K562 (cell line): ENCODE measurements at regions not wholly inside any gene's neighbourhood (a gene's known extent, or its start where the extent isn't known, plus 50 kb on each side); places are given as distances from the start of the nearest gene placed in this dataset.

Source experiments
- CREB5 ChIP-seq: fragments of 250-450 bp; sonication (Bioruptor Pico); IDR thresholded peaks from 2 replicates; pipeline ENCODE4 v1.5.0; 2020; ENCODE audit warnings: mild to moderate bottlenecking
- HNRNPLL ChIP-seq: fragments of 200-400 bp; formaldehyde crosslinking; IDR thresholded peaks from 2 replicates; pipeline ENCODE4 v1.6.1; 2017; ENCODE audit warnings: low read length, low read depth, mild to moderate bottlenecking; ENCODE audit not compliant: poor library complexity, severe bottlenecking
- HOXB6 ChIP-seq: fragments of 250-450 bp; sonication (Bioruptor Pico); IDR thresholded peaks from 2 replicates; pipeline ENCODE4 v1.5.1; 2022; ENCODE audit warnings: mild to moderate bottlenecking, borderline replicate concordance
- RB1 ChIP-seq: fragments of 450-650 bp; IDR thresholded peaks from 2 replicates; pipeline ENCODE4 v1.6.1; 2017; ENCODE audit warnings: low read depth, mild to moderate bottlenecking
- TCF15 ChIP-seq: fragments of 250-450 bp; sonication (Bioruptor Pico); IDR thresholded peaks from 2 replicates; pipeline ENCODE4 v1.8.0; 2022; ENCODE audit warnings: moderate library complexity, mild to moderate bottlenecking, inconsistent platforms
- ZBTB40 ChIP-seq, 2 experiments: fragments of 450-650 bp in 1 of 2; sonication (generic) in 1 of 2; formaldehyde crosslinking in 1 of 2; IDR thresholded peaks; 2 replicates each; pipeline versions ENCODE4 v1.7.1 to v1.9.0; 2016 to 2022; ENCODE audit warnings: inconsistent platforms in 1 of 2, mild to moderate bottlenecking in 1 of 2, missing genetic modification reagents in 1 of 2
- ZNF174 ChIP-seq: fragments of 250-450 bp; sonication (Bioruptor Pico); IDR thresholded peaks from 2 replicates; pipeline ENCODE4 v1.4.0; 2020; ENCODE audit warnings: mild to moderate bottlenecking

- TF ChIP-seq ZBTB40 (IDR thresholded peaks at IDR 0.05) (no peak), ZBTB40 (CRISPR knock-in tag; IDR thresholded peaks at IDR 0.05) (no peak), RB1 (no peak), ZNF174 (CRISPR knock-in tag) (no peak), HOXB6 (CRISPR knock-in tag) (no peak), CREB5 (CRISPR knock-in tag) (no peak), TCF15 (CRISPR knock-in tag) (no peak), HNRNPLL (no peak)
Measured at GRCh38 chr2:60140185-60140584, 413.3 kb downstream of the BCL11A start (continued).
